ENCODE measurements at regions not wholly inside any gene's neighbourhood (a gene's known extent, or its start where the extent isn't known, plus 50 kb on each side); places are given as distances from the start of the nearest gene placed in this dataset.

GRCh38 chr2:5980450-5981190, 288.4 kb downstream of the SOX11 start:
- peak in 1 of 11 donors; percentile 21 for DNase-seq (ENCODE audit: extremely low read depth in 1 of 11, low read depth in 9 of 11, low spot score in 4 of 11)

GRCh38 chr2:5982193-5982902, 290.2 kb downstream of the SOX11 start:
- DNase-seq (ENCODE audit: extremely low read depth in 1 of 11, low read depth in 9 of 11, low spot score in 4 of 11), result no peak

GRCh38 chr2:5982903-5983265, 290.7 kb downstream of the SOX11 start:
- no peak for DNase-seq (ENCODE audit: extremely low read depth in 1 of 11, low read depth in 9 of 11, low spot score in 4 of 11)

GRCh38 chr2:5983511-5984272, 291.5 kb downstream of the SOX11 start:
- DNase-seq (ENCODE audit: extremely low read depth in 1 of 11, low read depth in 9 of 11, low spot score in 4 of 11), result no peak

- DNase-seq (ENCODE audit: extremely low read depth in 1 of 11, low read depth in 9 of 11, low spot score in 4 of 11), result no peak
These were observed 292.1 kb downstream of the SOX11 start for GRCh38 chr2:5984273-5984655.

GRCh38 chr2:5984946-5985345, 292.8 kb downstream of the SOX11 start:
- no peak for DNase-seq (ENCODE audit: extremely low read depth in 1 of 11, low read depth in 9 of 11, low spot score in 4 of 11)

GRCh38 chr2:5985536-5986385, 293.6 kb downstream of the SOX11 start:
- no peak for DNase-seq (ENCODE audit: extremely low read depth in 1 of 11, low read depth in 9 of 11, low spot score in 4 of 11)

- DNase-seq (ENCODE audit: extremely low read depth in 1 of 11, low read depth in 9 of 11, low spot score in 4 of 11), result no peak
These were observed 294.9 kb downstream of the SOX11 start for GRCh38 chr2:5986801-5987787.

GRCh38 chr2:5988120-5988519, 295.9 kb downstream of the SOX11 start:
- no peak for DNase-seq (ENCODE audit: extremely low read depth in 1 of 11, low read depth in 9 of 11, low spot score in 4 of 11)

GRCh38 chr2:5990086-5990485, 297.9 kb downstream of the SOX11 start:
- DNase-seq (ENCODE audit: extremely low read depth in 1 of 11, low read depth in 9 of 11, low spot score in 4 of 11), result no peak

- DNase-seq (ENCODE audit: extremely low read depth in 1 of 11, low read depth in 9 of 11, low spot score in 4 of 11), result no peak
These were observed 299.3 kb downstream of the SOX11 start for GRCh38 chr2:5991305-5991968.

GRCh38 chr2:5995832-5996231, 303.6 kb downstream of the SOX11 start:
- DNase-seq (ENCODE audit: extremely low read depth in 1 of 11, low read depth in 9 of 11, low spot score in 4 of 11), result no peak

- DNase-seq (ENCODE audit: extremely low read depth in 1 of 11, low read depth in 9 of 11, low spot score in 4 of 11), result no peak
These were observed 316.0 kb downstream of the SOX11 start for GRCh38 chr2:6008186-6008585.

- no peak for DNase-seq (ENCODE audit: extremely low read depth in 1 of 11, low read depth in 9 of 11, low spot score in 4 of 11)
These were observed 316.5 kb downstream of the SOX11 start for GRCh38 chr2:6008726-6009125.

- DNase-seq (ENCODE audit: extremely low read depth in 1 of 11, low read depth in 9 of 11, low spot score in 4 of 11), result no peak
These were observed 318.0 kb downstream of the SOX11 start for GRCh38 chr2:6010163-6010562.

- DNase-seq (ENCODE audit: extremely low read depth in 1 of 11, low read depth in 9 of 11, low spot score in 4 of 11), result no peak
These were observed 319.7 kb downstream of the SOX11 start for GRCh38 chr2:6011921-6012320.

- no peak for DNase-seq (ENCODE audit: extremely low read depth in 1 of 11, low read depth in 9 of 11, low spot score in 4 of 11)
These were observed 325.6 kb downstream of the SOX11 start for GRCh38 chr2:6017736-6018286.
